GM12872 (cell line): ENCODE measurements at regions not wholly inside any gene's neighbourhood (a gene's known extent, or its start where the extent isn't known, plus 50 kb on each side); places are given as distances from the start of the nearest gene placed in this dataset.

Experiments
- CTCF ChIP-seq: IDR thresholded peaks from 3 replicates; pipeline ENCODE4 v1.5.1; 2011; ENCODE audit warnings: low read depth, mild to moderate bottlenecking, low read length, moderate library complexity; ENCODE audit not compliant: insufficient read depth

GRCh38 chr15:39336926-39337325 lies 244.0 kb upstream of the THBS1 start:
- no peak for TF ChIP-seq CTCF

GRCh38 chr15:39338251-39338650 lies 242.6 kb upstream of the THBS1 start:
- no peak for TF ChIP-seq CTCF

GRCh38 chr15:39340903-39341645 lies 239.8 kb upstream of the THBS1 start:
- no peak for TF ChIP-seq CTCF

- TF ChIP-seq CTCF = no peak
These were observed 236.2 kb upstream of the THBS1 start for GRCh38 chr15:39344662-39345141.

GRCh38 chr15:39345176-39345575 lies 235.7 kb upstream of the THBS1 start:
- TF ChIP-seq CTCF = no peak

- TF ChIP-seq CTCF = no peak
These were observed 233.4 kb upstream of the THBS1 start for GRCh38 chr15:39347453-39347852.

GRCh38 chr15:39350785-39351184 lies 230.1 kb upstream of the THBS1 start:
- no peak for TF ChIP-seq CTCF
